SK-N-SH (cell line): ENCODE measurements at regions not wholly inside any gene's neighbourhood (a gene's known extent, or its start where the extent isn't known, plus 50 kb on each side); places are given as distances from the start of the nearest gene placed in this dataset.

Source experiments
- CTCF ChIA-PET: fragments of 300-600, 350-600 bp; formaldehyde crosslinking; extraction: SDS; loops from one replicate; lab custom pipeline; 2021; lab: Yijun Ruan, JAX
- POLR2A ChIA-PET: fragments of 350-600 bp; sonication (Branson Sonifier 250); formaldehyde crosslinking; extraction: SDS; loops from one replicate; lab custom pipeline; 2020; ENCODE audit warnings: antibody characterized with exemption, inconsistent platforms; lab: Yijun Ruan, JAX
- DNase-seq: peaks from one replicate; pipeline ENCODE4 v3.0.0; 2012
- H2AFZ ChIP-seq: fragments of 200-600 bp; sonication (generic); 2 replicates; pipeline ENCODE4 v1.8.1; 2016; ENCODE audit warnings: antibody characterized with exemption, mild to moderate bottlenecking, low read depth
- H3F3A ChIP-seq: fragments of 200-600 bp; sonication (generic); replicated peaks from 2 replicates; pipeline ENCODE3; 2016; ENCODE audit warnings: antibody characterized with exemption, mild to moderate bottlenecking; ENCODE audit not compliant: insufficient read depth
- H3K27ac ChIP-seq, 2 experiments: fragments of 200-500 bp in 1 of 2; fragments of 200-600 bp in 1 of 2; sonication (Bioruptor generic) in 1 of 2; sonication (generic), shearing (Covaris generic) in 1 of 2; 2 replicates each; pipeline versions ENCODE4 v1.5.1 to v1.6.1; 2014 to 2016; ENCODE audit warnings: low read depth in 2 of 2, inconsistent platforms in 1 of 2, low read length in 1 of 2, mild to moderate bottlenecking in 1 of 2, mixed read lengths in 1 of 2
- H3K27me3 ChIP-seq: fragments of 200-600 bp; sonication (generic), shearing (Covaris generic); 2 replicates; pipeline ENCODE4 v1.6.1; 2016; ENCODE audit warnings: mixed run types; ENCODE audit not compliant: insufficient read depth
- H3K36me3 ChIP-seq, 2 experiments: fragments of 200-500 bp in 1 of 2; fragments of 200-600 bp in 1 of 2; sonication (Bioruptor generic) in 1 of 2; sonication (generic) in 1 of 2; replicated peaks in 1 of 2; 2 replicates each; pipeline versions ENCODE3 to v1.5.1; 2014 to 2016; ENCODE audit warnings: low read length in 1 of 2, mild to moderate bottlenecking in 1 of 2; ENCODE audit not compliant: insufficient read depth in 2 of 2, control insufficient read depth in 1 of 2
- H3K4me1 ChIP-seq, 2 experiments: fragments of 200-500 bp in 1 of 2; fragments of 200-600 bp in 1 of 2; sonication (Bioruptor generic) in 1 of 2; sonication (generic), shearing (Covaris generic) in 1 of 2; 2 replicates each; pipeline versions ENCODE4 v1.5.1 to v1.6.1; 2014 to 2016; ENCODE audit warnings: low read depth in 1 of 2, low read length in 1 of 2, mixed run types in 1 of 2; ENCODE audit not compliant: insufficient read depth in 2 of 2, control insufficient read depth in 1 of 2
- H3K4me2 ChIP-seq: fragments of 200-600 bp; sonication (generic), shearing (Covaris generic); 2 replicates; pipeline ENCODE4 v1.6.1; 2017; ENCODE audit warnings: mixed run types
- H3K4me3 ChIP-seq, 2 experiments: fragments of 200-500 bp in 1 of 2; fragments of 200-600 bp in 1 of 2; sonication (Bioruptor generic) in 1 of 2; sonication (generic), shearing (Covaris generic) in 1 of 2; 2 replicates each; pipeline versions ENCODE4 v1.5.1 to v1.8.1; 2014 to 2016; ENCODE audit warnings: low read depth in 2 of 2, inconsistent platforms in 1 of 2, low read length in 1 of 2, mild to moderate bottlenecking in 1 of 2, mixed read lengths in 1 of 2, moderate library complexity in 1 of 2
- H3K79me2 ChIP-seq: fragments of 200-600 bp; sonication (generic); 2 replicates; pipeline ENCODE4 v1.8.1; 2017; ENCODE audit warnings: mild to moderate bottlenecking; ENCODE audit not compliant: insufficient read depth
- H3K9ac ChIP-seq: fragments of 200-600 bp; sonication (generic); 2 replicates; pipeline ENCODE4 v1.6.1; 2017; ENCODE audit warnings: mixed run types
- H3K9me2 ChIP-seq: fragments of 200-600 bp; sonication (generic); 2 replicates; pipeline ENCODE4 v1.6.1; 2017; ENCODE audit warnings: mixed run types
- H3K9me3 ChIP-seq: fragments of 200-600 bp; sonication (generic); 2 replicates; pipeline ENCODE4 v1.6.1; 2017; ENCODE audit warnings: mixed run types, mild to moderate bottlenecking, moderate library complexity
- H4K20me1 ChIP-seq: fragments of 200-600 bp; sonication (generic); 2 replicates; pipeline ENCODE4 v1.6.1; 2017; ENCODE audit warnings: mild to moderate bottlenecking, mixed run types; ENCODE audit not compliant: insufficient read depth
- GABPA ChIP-seq: IDR thresholded peaks from 2 replicates; pipeline ENCODE4 v1.4.0; 2012; ENCODE audit warnings: low read depth, mild to moderate bottlenecking
- JUND ChIP-seq: IDR thresholded peaks from 2 replicates; pipeline ENCODE4 v1.4.0; 2012
- MXI1 ChIP-seq: IDR thresholded peaks from 2 replicates; pipeline ENCODE4 v1.6.1; 2012; ENCODE audit warnings: mild to moderate bottlenecking, low read depth, low read length, improper control_type of control experiment
- NFIC ChIP-seq: IDR thresholded peaks from 2 replicates; pipeline ENCODE4 v1.4.0; 2012; ENCODE audit warnings: borderline replicate concordance
- POLR2AphosphoS5 ChIP-seq: IDR thresholded peaks from 2 replicates; pipeline ENCODE4 v1.6.1; 2012; ENCODE audit warnings: low read depth, low read length
- RFX5 ChIP-seq: IDR thresholded peaks from 2 replicates; pipeline ENCODE4 v1.6.1; 2012; ENCODE audit warnings: mild to moderate bottlenecking, improper control_type of control experiment, low read length
- TEAD4 ChIP-seq: IDR thresholded peaks from 2 replicates; pipeline ENCODE4 v1.4.0; 2012; ENCODE audit warnings: mild to moderate bottlenecking, borderline replicate concordance; ENCODE audit not compliant: insufficient read depth
- TF ChIP-seq, protein P1 (sequence below): IDR thresholded peaks from 2 replicates; pipeline ENCODE4 v1.4.0; 2012; ENCODE audit warnings: low read depth, borderline replicate concordance

DNA sequence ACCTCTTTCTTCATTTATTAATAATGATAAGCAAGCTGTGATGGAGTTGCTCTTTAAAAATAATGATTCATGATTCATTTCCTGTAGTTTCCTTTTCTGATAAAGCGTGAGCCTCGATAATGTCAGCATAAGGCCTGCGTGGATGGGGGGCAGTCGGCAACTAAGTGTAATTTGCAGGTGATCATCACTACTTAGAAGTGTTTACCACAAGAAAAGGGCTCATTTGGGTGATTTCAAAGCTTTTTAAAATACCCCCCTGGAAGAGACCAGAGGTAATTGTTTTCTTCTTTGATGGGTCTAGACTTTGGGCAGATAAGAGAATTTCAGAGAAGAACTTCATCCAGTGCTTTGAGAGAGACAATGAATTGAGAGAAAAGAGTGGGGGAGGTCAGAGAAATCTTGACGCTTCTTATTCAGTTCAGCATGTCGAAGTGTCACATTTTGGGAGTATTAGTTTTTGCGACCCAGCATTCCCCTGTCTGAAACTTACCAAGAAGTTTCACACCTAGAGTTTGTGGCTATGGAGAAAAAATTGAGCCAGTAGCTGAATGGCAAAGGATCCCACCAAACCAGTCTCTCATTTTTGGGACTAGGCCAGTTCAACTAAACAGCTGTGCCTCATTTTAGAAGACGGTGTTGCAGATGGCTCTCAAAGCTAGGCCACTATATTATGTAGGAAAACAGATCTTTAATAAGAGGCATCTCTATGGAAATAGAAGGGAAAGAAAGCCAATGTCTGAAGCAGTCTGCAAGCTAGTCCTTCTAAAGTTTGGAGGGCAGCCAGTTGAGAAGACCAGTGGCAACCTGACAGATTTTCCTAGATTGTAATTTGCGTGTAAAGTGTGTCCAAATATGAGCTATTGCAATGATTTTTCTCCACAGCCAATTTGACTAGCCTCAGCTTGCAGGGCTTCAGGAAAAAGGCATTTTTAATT is 171.0 kb upstream of the PPP1R2C start (continued):
- TF ChIP-seq RFX5 = no peak
- no peak for TF ChIP-seq GABPA

DNA sequence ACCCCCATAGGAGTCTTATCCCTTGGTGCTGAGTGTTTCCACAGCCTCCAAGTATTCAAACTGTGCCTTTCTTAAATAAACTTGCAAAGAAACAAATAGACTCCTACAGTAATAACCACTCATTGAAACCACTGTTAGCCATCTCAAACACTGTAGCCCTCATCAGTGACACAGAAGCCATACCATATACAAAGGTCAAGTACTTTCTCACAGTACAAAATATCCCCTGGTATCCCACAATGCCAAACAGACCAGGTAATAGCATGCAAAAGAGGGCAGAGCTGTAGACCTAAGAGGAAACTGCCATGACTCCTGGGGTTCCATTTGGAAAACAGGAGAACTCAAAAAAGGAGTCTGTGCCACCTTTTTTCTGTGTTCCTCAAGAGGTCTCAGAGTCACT is 173.8 kb upstream of the PPP1R2C start:
- no peaks in the 10 kb centered on the region for H3F3A ChIP-seq
- no peak for DNase-seq
- H3K4me1 ChIP-seq = no peaks in the 10 kb centered on the region
- ChIA-PET CTCF (interaction anchor here (0.9 kb wide), 1 partner anchor 28 kb away, joined by 3 read pairs; no protein-coding TSS in a partner anchor), POLR2A (no interaction called here)
- no peak overlapping the region for H3K4me3 ChIP-seq
- H3K9me3 ChIP-seq = no peaks in the 10 kb centered on the region
- H2AFZ ChIP-seq = no peak overlapping the region
- H3K4me2 ChIP-seq = no peak overlapping the region
- no peaks in the 10 kb centered on the region for H3K9me2 ChIP-seq
- TF ChIP-seq NFIC (no peak), TEAD4 (no peak), MXI1 (no peak), POLR2AphosphoS5 (no peak)
- TF ChIP-seq, protein P1, sequence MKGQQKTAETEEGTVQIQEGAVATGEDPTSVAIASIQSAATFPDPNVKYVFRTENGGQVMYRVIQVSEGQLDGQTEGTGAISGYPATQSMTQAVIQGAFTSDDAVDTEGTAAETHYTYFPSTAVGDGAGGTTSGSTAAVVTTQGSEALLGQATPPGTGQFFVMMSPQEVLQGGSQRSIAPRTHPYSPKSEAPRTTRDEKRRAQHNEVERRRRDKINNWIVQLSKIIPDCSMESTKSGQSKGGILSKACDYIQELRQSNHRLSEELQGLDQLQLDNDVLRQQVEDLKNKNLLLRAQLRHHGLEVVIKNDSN = no peak
- TF ChIP-seq, all 33 proteins: peak for 0
- no peak overlapping the region for H3K9ac ChIP-seq
- no peak overlapping the region for H3K27ac ChIP-seq
- H3K79me2 ChIP-seq = no peaks in the 10 kb centered on the region
- no peaks in the 10 kb centered on the region for H3K27me3 ChIP-seq
- H4K20me1 ChIP-seq = no peaks in the 10 kb centered on the region
- H3K36me3 ChIP-seq = no peaks in the 10 kb centered on the region

- POLR2A ChIA-PET = no interaction called here
- H3K9me2 ChIP-seq = no peaks in the 10 kb centered on the region
- H2AFZ ChIP-seq = no peak overlapping the region
- DNase-seq = no peak
- H3K9ac ChIP-seq = no peak overlapping the region
- no peak overlapping the region for H3K4me3 ChIP-seq
- H3K36me3 ChIP-seq = no peaks in the 10 kb centered on the region
- H3K9me3 ChIP-seq = no peaks in the 10 kb centered on the region
- no peaks in the 10 kb centered on the region for H3F3A ChIP-seq
- H3K4me2 ChIP-seq = no peak overlapping the region
- H3K4me1 ChIP-seq = no peaks in the 10 kb centered on the region
- TF ChIP-seq JUND = no peak
- TF ChIP-seq, protein P1 = no peak
- TF ChIP-seq, all 33 proteins: peak for 0
- no peaks in the 10 kb centered on the region for H3K27me3 ChIP-seq
- H3K27ac ChIP-seq = no peak overlapping the region
- H4K20me1 ChIP-seq = no peaks in the 10 kb centered on the region
- H3K79me2 ChIP-seq = no peaks in the 10 kb centered on the region
- CTCF ChIA-PET = no interaction called here
These were observed 174.7 kb upstream of the PPP1R2C start for GRCh38 chrX:42952621-42953020.
